GM23338 (cell line): ENCODE measurements at regions not wholly inside any gene's neighbourhood (a gene's known extent, or its start where the extent isn't known, plus 50 kb on each side); places are given as distances from the start of the nearest gene placed in this dataset.

Source experiments
- EZH2 ChIP-seq: fragments of 200-600 bp; sonication (generic); IDR thresholded peaks from one replicate; pipeline ENCODE4 v1.8.0; 2017; ENCODE audit warnings: antibody characterized with exemption, mild to moderate bottlenecking, low read depth; ENCODE audit not compliant: unreplicated experiment
- EZH2phosphoT487 ChIP-seq: fragments of 200-600 bp; sonication (generic); IDR thresholded peaks from one replicate; pipeline ENCODE4 v1.8.1; 2018; ENCODE audit warnings: antibody characterized with exemption; ENCODE audit not compliant: unreplicated experiment
- JUNB ChIP-seq: IDR thresholded peaks from one replicate; pipeline ENCODE4 v1.6.1; 2016; ENCODE audit warnings: antibody characterized with exemption; ENCODE audit not compliant: unreplicated experiment
- POLR2AphosphoS5 ChIP-seq: IDR thresholded peaks from 2 replicates; pipeline ENCODE4 v1.6.1; 2016; ENCODE audit warnings: antibody characterized with exemption, low read depth
- REST ChIP-seq: IDR thresholded peaks from one replicate; pipeline ENCODE4 v1.6.1; 2018; ENCODE audit warnings: antibody characterized with exemption; ENCODE audit not compliant: unreplicated experiment
- STAT1 ChIP-seq: IDR thresholded peaks from one replicate; pipeline ENCODE4 v1.6.1; 2016; ENCODE audit warnings: antibody characterized with exemption; ENCODE audit not compliant: unreplicated experiment
- ZNF331 ChIP-seq: fragments of 250-450 bp; sonication (Bioruptor Pico); IDR thresholded peaks from 2 replicates; pipeline ENCODE4 v1.5.0; 2020; ENCODE audit warnings: low read depth, mild to moderate bottlenecking, moderate library complexity
- TF ChIP-seq, protein P1 (sequence below), 2 experiments: fragments of 200-600 bp in 1 of 2; sonication (generic) in 1 of 2; conservative IDR thresholded peaks; 2 replicates each; pipeline versions ENCODE4 v1.5.1 to v1.6.1; 2016 to 2017; ENCODE audit warnings: antibody characterized with exemption in 2 of 2, low read depth in 2 of 2, mild to moderate bottlenecking in 2 of 2, moderate library complexity in 1 of 2
- TF ChIP-seq, protein P2 (sequence below): IDR thresholded peaks from 2 replicates; pipeline ENCODE4 v1.6.1; 2016; ENCODE audit warnings: antibody characterized with exemption

DNA sequence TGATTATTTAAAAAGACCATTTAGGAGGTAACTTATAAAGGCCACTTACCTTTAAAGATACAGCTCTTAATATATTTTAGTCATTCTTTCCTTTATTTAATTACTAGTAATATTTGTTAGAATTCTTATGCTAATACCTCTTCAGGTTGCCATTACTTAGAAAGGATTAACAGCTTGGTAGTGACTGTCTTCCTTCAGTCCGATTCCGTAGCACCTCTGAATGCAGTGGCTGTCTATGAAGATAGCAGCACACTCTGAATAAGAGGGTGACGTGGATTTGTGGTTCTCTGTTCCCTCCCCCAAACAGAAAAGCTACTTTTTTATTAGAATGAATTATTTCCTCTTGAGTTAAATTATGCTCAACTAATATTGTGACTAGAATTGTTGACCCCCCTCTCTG lies 92.6 kb upstream of the TENM3 start:
- TF ChIP-seq, protein P1, sequence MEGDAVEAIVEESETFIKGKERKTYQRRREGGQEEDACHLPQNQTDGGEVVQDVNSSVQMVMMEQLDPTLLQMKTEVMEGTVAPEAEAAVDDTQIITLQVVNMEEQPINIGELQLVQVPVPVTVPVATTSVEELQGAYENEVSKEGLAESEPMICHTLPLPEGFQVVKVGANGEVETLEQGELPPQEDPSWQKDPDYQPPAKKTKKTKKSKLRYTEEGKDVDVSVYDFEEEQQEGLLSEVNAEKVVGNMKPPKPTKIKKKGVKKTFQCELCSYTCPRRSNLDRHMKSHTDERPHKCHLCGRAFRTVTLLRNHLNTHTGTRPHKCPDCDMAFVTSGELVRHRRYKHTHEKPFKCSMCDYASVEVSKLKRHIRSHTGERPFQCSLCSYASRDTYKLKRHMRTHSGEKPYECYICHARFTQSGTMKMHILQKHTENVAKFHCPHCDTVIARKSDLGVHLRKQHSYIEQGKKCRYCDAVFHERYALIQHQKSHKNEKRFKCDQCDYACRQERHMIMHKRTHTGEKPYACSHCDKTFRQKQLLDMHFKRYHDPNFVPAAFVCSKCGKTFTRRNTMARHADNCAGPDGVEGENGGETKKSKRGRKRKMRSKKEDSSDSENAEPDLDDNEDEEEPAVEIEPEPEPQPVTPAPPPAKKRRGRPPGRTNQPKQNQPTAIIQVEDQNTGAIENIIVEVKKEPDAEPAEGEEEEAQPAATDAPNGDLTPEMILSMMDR (conservative IDR thresholded peaks at IDR 0.05; ENCODE audit: low read depth in 2 of 2) = no peak
- TF ChIP-seq EZH2phosphoT487 = no peak
- no peak for TF ChIP-seq REST
- TF ChIP-seq STAT1 = no peak
- TF ChIP-seq POLR2AphosphoS5 = no peak
- no peak for TF ChIP-seq ZNF331 (CRISPR knock-in tag)
- no peak for TF ChIP-seq EZH2
- TF ChIP-seq JUNB = no peak
- TF ChIP-seq, protein P2, sequence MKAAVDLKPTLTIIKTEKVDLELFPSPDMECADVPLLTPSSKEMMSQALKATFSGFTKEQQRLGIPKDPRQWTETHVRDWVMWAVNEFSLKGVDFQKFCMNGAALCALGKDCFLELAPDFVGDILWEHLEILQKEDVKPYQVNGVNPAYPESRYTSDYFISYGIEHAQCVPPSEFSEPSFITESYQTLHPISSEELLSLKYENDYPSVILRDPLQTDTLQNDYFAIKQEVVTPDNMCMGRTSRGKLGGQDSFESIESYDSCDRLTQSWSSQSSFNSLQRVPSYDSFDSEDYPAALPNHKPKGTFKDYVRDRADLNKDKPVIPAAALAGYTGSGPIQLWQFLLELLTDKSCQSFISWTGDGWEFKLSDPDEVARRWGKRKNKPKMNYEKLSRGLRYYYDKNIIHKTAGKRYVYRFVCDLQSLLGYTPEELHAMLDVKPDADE = no peak
